Keratinocyte (primary cell): ENCODE measurements at regions not wholly inside any gene's neighbourhood (a gene's known extent, or its start where the extent isn't known, plus 50 kb on each side); places are given as distances from the start of the nearest gene placed in this dataset.

ENCODE experiments used
- EZH2 ChIP-seq: IDR thresholded peaks from one replicate; pipeline ENCODE4 v1.6.1; 2012; ENCODE audit warnings: inconsistent platforms, mild to moderate bottlenecking, low read length, moderate library complexity
- TF ChIP-seq, protein P1 (sequence below), 3 experiments: IDR thresholded peaks in 1 of 3; conservative IDR thresholded peaks in 1 of 3; optimal IDR thresholded peaks in 1 of 3; 2 replicates in 2 of 3; 3 replicates in 1 of 3; pipeline versions ENCODE3 to v1.5.1; 2011; ENCODE audit warnings: low read length in 3 of 3, mild to moderate bottlenecking in 3 of 3, moderate library complexity in 2 of 3, control low read depth in 1 of 3, inconsistent platforms in 1 of 3; ENCODE audit not compliant: insufficient read depth in 2 of 3; ENCODE audit errors: extremely low read depth in 1 of 3

DNA sequence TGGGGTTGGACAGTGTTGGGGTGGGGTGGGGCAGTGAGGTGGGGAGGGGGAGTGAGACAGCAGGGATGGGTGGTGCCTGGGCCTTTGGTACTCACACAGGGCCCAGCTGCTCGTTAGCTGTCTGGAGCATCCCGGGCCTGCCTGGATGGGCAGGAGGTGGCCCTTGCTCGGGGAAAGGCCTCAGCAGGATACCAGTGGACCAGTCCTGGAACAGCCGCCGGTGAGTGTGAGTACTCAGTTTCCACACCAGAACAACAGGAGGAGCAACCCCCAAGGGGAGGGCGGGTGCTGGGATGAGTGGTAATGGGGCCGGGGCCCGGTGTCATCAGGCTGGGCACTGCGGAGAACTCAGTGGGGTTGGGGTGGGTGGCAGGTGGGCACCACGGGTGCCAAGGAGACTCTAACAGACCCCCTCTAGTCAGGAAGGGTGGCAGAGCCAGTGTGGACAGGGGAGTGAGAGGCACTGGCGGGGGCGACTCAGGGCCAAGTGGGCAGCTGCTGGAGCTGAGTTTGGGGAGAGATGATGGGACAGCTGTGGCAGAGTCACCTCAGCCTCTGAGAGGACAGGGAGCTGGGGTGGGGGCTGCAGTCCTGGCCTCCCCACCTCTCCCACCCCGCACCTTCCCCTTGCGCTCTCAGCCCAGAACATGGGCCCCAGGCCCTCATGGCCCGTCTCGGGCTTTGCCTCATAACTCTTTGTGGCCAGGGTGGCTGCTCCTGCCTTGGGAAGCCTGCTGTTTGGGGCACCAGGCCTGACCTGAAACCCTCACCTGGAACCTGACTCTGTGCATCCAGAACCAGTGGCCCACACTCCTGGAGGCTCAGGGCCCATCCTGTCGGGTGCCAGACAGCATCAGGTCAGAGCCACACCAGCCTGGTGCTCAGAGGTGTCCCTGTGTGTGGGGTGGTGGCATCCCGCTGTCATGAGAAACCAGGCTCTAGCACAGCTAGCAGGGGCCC lies 52.1 kb upstream of the PRR23E start:
- TF ChIP-seq, protein P1, sequence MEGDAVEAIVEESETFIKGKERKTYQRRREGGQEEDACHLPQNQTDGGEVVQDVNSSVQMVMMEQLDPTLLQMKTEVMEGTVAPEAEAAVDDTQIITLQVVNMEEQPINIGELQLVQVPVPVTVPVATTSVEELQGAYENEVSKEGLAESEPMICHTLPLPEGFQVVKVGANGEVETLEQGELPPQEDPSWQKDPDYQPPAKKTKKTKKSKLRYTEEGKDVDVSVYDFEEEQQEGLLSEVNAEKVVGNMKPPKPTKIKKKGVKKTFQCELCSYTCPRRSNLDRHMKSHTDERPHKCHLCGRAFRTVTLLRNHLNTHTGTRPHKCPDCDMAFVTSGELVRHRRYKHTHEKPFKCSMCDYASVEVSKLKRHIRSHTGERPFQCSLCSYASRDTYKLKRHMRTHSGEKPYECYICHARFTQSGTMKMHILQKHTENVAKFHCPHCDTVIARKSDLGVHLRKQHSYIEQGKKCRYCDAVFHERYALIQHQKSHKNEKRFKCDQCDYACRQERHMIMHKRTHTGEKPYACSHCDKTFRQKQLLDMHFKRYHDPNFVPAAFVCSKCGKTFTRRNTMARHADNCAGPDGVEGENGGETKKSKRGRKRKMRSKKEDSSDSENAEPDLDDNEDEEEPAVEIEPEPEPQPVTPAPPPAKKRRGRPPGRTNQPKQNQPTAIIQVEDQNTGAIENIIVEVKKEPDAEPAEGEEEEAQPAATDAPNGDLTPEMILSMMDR (optimal IDR thresholded peaks at IDR 0.05 in 1 of 3, IDR thresholded peaks at IDR 0.05 in 1 of 3, conservative IDR thresholded peaks at IDR 0.05 in 1 of 3; ENCODE audit: extremely low read depth in 1 of 3, insufficient read depth in 2 of 3, low read length in 3 of 3): no peak
- no peak for TF ChIP-seq EZH2
